RPMI7951 (cell line): ENCODE measurements at regions not wholly inside any gene's neighbourhood (a gene's known extent, or its start where the extent isn't known, plus 50 kb on each side); places are given as distances from the start of the nearest gene placed in this dataset.

ENCODE experiments used
- DNase-seq: peaks from one replicate; pipeline ENCODE4 v3.0.0-alpha.2; 2012; ENCODE audit warnings: low read depth

DNA sequence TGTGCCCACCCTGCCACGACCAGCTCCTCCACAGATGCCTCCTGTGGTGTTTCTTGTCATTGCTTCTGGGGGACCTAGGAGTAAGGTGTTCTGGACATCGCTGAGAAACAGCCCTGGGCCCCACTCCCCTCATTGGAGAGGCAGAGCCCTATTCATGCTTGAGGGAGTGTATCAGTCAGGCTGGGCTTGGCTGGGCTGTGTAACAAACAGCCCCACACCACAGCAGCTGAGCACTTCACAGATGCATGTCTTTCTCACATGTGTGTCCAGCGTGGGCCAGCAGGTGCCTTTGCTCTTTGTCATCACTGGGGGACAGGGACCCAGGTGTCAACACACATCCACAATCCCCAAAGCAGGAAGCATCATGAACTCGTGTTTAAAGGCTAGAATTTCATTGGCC, 65.1 kb upstream of the FBRSL1 start:
- DNase-seq: no peak

GRCh38 chr12:132423820-132424645, 65.9 kb upstream of the FBRSL1 start:
- no peak for DNase-seq

DNA sequence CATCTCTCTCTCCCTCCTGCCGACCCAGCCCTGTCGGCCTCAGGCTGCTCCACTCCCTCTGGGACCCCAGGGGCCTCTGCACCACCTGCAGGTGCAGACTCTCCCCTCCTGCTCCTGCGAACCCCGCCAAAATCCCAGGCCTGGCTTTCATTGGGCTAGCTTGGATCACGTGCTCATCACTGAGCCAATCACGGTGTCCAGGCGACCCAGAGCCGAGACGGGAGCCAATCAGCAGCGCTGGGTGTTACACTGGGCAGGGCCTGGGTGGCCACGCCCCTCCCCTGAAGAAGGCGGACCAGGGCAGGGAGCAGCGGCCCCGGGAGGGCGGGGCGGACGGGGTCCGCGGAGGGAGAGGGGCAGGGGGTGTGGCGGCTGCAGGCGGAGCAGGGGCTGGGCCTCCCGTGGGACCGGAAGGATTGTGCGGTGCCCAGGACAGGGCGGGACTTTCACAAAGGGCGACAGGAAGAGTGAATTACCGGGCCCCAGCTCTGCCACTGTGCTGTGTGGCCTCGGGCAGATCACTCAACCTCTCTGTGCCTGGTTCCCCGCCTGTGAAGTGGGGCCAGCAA, 66.6 kb upstream of the FBRSL1 start:
- DNase-seq: no peak

DNA sequence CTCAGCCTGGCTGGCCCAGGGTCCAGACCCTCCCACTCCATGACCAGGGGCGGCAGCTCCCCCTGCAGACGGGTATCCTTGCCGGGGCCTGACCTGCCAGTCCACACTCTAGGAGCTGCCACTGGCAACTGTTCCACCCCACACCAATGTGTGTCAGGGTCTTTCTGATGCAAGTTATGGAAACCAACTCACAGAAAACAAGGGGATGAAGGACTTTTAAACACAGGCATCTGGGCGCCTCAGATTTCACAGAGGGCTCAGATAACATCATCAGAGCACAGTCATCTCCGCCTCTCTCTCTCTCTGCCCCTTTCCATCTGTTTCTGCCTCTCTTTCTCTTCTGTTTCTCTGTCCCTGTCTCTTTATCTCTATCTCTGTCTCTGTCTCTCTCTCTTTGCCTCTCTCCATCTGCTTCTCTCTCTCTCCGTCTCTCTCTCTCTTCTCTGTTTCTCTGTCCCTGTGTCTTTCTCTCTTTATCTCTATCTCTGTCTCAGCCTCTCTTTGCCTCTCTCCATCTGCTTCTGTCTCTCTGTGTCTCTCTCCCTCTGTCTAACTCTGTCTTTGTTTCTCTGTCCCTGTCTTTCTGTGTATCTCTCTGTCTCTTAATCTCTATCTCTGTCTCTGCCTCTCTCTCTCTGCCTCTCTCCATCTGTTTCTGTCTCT, 67.4 kb upstream of the FBRSL1 start:
- no peak for DNase-seq

- no peak for DNase-seq
These were observed 67.9 kb upstream of the FBRSL1 start for GRCh38 chr12:132422040-132422380.

- DNase-seq: no peak
These were observed 70.2 kb upstream of the FBRSL1 start for GRCh38 chr12:132419631-132420246.

GRCh38 chr12:132418393-132418925, 71.5 kb upstream of the FBRSL1 start:
- no peak for DNase-seq

DNA sequence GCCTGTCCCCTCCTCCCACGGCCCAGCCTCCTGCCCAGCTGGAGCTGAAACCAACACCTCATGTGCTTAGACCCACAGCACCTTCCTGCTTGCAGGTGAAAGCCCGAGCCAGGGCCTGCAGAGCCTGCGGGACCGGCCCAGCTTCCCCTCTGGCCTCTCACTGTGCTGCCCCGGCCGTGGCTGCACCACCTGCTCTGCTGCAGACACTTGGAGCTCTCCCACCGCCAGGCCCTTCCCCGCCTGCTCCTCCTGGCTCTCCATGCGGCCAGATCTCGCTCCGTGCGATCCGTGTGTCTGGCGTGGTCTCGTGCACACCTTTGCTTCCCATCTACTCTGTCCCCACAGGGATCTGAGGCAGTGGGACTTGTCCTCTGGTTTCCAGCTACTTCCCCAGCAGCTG, 72.2 kb upstream of the FBRSL1 start:
- no peak for DNase-seq

DNA sequence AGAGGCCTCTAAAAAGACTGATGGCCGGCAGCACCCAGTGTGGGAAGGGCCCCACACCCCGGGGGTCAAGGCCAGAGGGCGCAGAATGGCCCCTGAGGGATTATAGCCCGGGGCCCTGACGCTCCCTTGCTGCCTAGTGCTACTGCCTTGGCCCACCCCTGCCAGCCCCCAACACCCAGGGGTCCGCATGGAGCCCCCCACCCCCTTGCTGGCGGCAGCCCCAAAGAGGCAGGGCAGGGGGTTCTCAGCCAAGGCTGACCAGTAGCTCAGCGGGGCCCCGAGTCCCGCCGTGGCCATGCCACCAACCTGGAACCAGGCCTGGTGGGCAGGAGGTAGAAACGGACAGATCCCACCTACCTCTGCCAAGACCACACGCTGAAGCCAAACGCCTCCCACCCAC, 73.1 kb upstream of the FBRSL1 start:
- DNase-seq: no peak

DNA sequence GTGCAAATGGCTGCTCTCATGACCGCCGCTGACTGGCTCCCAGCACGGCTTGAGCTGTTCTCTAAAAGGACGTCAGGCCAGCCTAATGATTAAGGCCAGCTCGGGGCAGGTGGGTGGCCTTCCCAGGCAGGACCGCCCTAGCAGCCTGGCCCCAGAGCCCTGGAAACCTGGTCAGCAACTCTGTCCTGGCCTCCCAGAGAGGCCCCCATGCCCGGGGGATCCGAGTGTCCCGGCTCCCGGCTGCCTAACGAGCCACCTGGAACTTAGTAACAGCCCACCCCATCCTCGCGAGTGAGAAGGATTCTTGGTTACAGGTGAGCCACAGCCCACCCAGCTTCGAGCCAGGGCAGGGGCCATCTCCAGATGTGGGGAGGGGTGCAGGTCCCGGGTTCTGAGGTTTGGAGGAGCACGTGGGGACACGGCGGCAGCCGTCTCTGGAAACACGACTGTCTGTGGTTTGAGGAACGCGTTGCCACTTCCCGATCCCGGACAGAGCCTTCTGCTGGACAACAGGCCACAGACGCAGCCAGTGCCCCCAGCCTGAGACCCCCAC, 73.8 kb upstream of the FBRSL1 start:
- DNase-seq: no peak

DNA sequence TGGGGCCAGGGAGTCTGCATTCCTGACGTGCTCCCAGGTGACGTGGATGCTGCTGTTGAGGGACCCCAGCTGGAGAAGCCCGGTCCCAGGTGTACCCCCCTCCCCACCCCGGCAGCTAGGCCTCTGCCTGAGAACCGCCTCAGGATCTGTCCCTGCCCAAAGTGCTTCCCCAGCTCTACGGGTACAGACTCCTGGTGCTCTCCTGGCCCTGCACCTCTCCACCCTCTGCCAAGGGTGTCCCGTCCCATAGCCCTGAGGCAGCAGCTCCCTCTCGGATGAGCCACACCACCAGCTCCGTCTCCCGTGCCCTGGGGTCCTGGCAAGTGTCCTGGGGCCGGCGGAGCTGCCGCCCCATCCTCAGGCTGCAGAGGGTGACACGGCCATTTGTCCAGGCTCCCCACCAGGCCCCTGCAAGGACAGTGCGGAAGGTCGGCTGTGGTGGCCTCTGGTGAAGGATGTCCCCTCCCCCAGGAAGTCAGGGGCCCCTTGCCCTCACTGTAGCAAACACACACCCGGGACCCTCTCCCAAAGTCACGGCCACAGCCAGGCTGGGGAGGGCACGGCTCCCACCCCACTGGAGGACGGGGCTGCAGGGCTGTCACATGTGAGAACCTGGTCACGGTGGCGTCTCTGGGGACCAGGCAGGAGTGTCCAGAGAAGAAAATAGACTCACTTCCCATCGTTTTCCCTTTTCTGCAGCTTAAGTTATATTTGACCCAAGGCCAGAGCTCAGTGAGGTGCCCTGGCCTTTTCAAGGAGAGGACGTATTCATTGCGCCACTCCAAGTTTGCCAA, 74.4 kb upstream of the FBRSL1 start:
- no peak for DNase-seq

- peak; percentile 61 for DNase-seq
These were observed 75.2 kb upstream of the FBRSL1 start for GRCh38 chr12:132414634-132415326.

DNA sequence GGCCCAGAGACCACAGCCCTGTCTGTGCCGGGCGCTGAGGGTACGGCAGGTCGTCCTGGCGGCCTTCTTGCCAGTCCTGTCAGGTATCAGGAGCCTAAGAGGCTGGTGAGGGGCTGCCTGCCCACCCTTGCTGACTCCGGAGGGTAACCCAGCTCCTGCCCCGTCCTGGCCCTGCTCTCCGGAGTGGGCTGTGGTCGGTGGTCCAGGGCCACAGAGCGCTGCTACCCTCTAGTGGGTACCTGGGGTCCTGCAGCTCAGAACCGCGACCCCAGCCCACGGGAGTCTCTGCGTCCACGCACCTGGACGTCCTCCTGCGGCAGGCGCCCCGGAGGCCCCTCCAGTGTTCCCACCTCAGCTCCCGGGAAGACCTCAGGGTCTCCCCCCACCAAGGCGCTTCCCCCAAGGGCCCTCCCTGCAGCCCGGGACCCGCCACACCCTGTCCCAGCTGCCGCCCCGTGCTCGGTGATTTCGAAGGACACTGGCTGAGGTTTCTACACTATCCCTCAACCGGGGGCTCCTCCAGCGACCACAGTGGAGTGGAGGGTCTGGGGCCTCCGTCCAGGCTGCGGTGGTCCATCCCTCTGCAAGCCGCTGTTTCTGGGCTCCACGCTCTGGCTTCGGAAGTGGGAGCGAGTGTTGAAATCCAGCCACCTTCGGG, 75.9 kb upstream of the FBRSL1 start:
- no peak for DNase-seq

- DNase-seq: no peak
These were observed 78.5 kb upstream of the FBRSL1 start for GRCh38 chr12:132411457-132411856.

DNA sequence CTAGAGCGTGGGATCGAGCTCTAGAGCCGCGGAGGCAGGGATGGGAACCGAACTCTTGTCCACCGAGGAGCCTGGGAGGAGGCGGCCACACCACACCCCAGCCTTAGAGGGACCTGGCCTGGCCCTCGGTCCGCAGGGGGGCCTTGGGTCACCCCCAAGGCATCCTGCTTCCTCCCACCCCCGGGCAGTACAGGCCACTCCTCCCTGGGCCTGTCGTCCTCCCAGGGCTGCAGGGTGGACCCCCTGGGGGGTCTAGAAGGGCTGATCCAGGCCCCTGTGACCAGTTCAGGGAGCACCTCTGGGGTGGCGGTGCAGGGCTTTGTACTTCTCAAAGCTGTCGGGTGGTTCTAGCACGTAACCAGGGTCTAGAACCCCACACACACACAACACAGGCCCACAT, 79.1 kb upstream of the FBRSL1 start:
- DNase-seq: no peak

DNA sequence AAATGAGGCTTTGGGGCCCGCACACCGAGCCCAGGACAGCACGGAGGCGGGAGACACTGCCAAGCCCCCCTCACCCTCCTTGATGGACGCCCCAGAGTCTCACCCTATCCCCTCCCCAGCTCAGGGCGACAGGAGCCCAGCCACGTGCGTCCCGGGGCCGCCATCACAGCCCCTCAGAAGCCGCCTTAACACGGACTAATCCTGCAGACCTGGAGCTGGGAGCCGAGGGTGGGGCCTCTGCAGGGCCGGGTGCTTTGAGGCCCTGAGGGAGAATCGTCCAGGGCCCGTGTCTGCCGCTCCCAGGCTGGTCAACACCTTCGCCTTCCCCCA, 79.7 kb upstream of the FBRSL1 start:
- no peak for DNase-seq

DNA sequence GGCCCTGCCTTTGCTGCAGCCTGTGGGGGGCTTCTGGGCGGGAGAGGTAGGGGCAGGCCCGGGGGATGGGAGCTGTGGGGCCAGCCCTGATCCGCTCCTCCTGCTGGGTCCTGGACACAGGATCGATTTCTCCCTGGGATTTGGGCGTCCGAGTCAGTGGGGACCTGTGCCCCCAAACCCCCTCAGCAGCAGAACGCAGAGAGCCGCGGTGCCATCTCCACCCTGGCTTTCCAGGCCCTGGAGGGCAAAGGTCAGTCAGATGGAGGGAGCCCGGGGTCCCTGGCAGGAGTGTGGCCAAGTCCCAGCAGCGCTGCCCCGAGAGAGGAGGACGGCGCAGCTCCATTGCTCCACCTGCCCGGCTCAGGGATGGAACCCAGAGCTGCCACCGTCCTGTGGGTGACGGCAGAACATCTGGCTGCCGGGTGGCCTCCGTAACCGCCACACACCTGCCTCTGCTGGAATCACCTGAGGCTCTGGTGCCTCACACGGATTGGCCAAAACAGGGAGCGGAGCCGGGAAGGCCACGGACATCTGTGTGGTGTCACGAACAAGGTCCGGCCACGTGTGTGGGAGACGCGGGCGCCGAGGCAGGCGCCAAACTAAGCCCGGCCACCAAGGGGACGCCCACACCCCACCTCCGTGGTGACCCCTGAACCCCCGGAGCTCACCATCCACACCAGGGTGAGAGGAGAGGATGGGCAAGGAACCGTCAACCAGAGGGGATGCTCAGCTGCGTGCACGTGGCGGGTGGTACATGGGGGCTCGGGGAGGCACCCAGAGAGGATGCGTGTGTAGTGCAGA, 80.3 kb upstream of the FBRSL1 start:
- no peak for DNase-seq

DNA sequence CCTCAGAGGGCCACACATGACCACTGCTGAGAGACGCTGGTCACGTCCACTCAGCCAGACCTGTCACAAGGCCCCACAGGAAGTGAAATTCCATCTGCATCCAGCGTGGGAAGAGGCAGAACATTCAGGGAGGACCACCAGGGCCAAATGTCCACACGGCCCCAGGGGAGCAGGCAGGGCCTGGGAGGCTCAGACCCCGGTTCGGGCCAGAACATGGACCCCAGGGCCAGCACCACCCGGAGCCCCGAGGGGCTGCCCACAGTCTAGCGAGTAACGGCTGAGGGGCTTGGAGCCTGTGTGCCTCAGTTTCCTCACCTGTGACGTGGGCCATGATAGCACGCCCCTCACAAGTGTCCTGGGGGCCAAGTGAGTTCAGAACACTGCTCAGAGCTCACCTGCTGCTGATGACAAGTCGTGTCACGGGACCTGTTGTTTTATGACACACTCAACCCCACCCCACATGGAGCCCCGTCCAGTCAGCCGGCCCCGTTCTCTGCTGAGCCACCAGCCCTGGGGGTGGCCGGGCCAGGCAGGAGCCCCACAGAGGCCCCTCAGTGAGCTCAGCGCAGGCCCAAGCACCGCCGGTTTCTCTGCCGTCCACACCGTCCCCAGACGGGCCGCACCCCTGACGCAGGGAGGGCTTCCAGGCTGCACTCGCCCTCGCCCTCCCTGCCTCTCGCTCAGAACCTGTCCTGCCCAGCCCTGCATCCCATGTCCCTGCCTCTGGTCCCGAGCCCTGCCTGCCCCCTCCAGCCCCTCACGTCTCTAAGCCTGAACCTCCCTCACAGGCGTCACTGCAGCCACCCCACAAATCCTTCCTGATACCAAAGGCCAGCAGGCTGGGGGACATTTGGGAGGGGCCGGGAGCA, 79.5 kb upstream of the GALNT9 start:
- DNase-seq: no peak

GRCh38 chr12:132407992-132408391, 78.6 kb upstream of the GALNT9 start:
- no peak for DNase-seq
